ENCODE measurements at regions not wholly inside any gene's neighbourhood (a gene's known extent, or its start where the extent isn't known, plus 50 kb on each side); places are given as distances from the start of the nearest gene placed in this dataset.

DNA sequence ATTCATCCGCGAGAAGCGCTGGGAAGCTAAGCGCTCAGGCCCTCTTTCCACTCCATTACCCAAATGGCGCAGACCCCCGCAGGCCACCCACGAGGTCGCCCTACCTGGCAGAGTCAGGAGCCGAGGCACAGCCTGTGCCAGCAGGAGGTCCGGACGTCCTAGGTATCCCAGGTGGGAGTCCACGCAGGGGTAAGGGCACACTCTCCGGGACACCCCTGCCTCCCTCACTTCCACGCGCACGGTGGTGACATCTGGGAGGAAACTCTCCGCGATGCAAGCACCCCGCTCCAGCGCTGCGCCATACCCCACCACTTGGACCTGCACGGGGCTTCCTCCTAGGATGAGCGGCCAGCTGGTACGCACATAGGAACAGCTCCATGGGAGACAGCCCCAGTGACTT, 95.1 kb upstream of the ARHGEF7 start:
- Histone ChIP-seq H3K4me3 (ENCODE audit: control insufficient read depth in 2 of 3, extremely low read depth in 1 of 3, insufficient read depth in 2 of 3, low read depth in 1 of 3, low read length in 3 of 3) (no peak overlapping the region), H3K9ac (ENCODE audit: control insufficient read depth, extremely low read depth, insufficient read depth, low read length) (no peak overlapping the region), H3K27ac (ENCODE audit: control insufficient read depth, insufficient read depth, low read length) (no peak overlapping the region), H3K4me2 (ENCODE audit: control insufficient read depth, extremely low read depth, insufficient read depth, low read depth, low read length) (no peak overlapping the region), H3K4me1 (ENCODE audit: control insufficient read depth, extremely low read depth, insufficient read depth, low read length) (no peaks in the 10 kb centered on the region), H3K79me2 (ENCODE audit: control insufficient read depth, insufficient read depth, low read length) (no peaks in the 10 kb centered on the region), H4K20me1 (ENCODE audit: control insufficient read depth, extremely low read depth, insufficient read depth, low read length) (no peaks in the 10 kb centered on the region), H2AFZ (ENCODE audit: control insufficient read depth, low read length) (no peak overlapping the region), H3K36me3 (ENCODE audit: control insufficient read depth in 2 of 2, extremely low read depth in 1 of 2, insufficient read depth in 2 of 2, low read length in 2 of 2) (no peaks in the 10 kb centered on the region), H3K9me1 (ENCODE audit: control insufficient read depth, extremely low read depth, insufficient read depth, low read length) (no peaks in the 10 kb centered on the region), H3K9me3 (ENCODE audit: control insufficient read depth, low read depth, low read length) (peaks cover 10% of the 10 kb centered on the region), H3K27me3 (ENCODE audit: control insufficient read depth, extremely low read depth, insufficient read depth, low read length) (no peaks in the 10 kb centered on the region)
- FAIRE-seq: no peak
- DNase-seq (ENCODE audit: low read depth, low spot score): no peak
- no peak for TF ChIP-seq EZH2 (IDR thresholded peaks at IDR 0.05; ENCODE audit: low read length)
- no peak for TF ChIP-seq CTCF (optimal IDR thresholded peaks at IDR 0.05 in 1 of 3, IDR thresholded peaks at IDR 0.05 in 1 of 3, conservative IDR thresholded peaks at IDR 0.05 in 1 of 3; ENCODE audit: extremely low read depth in 1 of 3, insufficient read depth in 2 of 3, low read length in 3 of 3)
- dilution Hi-C loops (cut with MboI; ENCODE audit: extremely low pct_ligation_motif_present, low sequenced_read_pairs): no loop called here

- no peaks in the 10 kb centered on the region for H3K79me2 ChIP-seq (ENCODE audit: control insufficient read depth, insufficient read depth, low read length)
- no peak overlapping the region for H3K9ac ChIP-seq (ENCODE audit: control insufficient read depth, extremely low read depth, insufficient read depth, low read length)
- H3K4me1 ChIP-seq (ENCODE audit: control insufficient read depth, extremely low read depth, insufficient read depth, low read length): no peaks in the 10 kb centered on the region
- TF ChIP-seq EZH2 (IDR thresholded peaks at IDR 0.05; ENCODE audit: low read length) (no peak), CTCF (optimal IDR thresholded peaks at IDR 0.05 in 1 of 3, IDR thresholded peaks at IDR 0.05 in 1 of 3, conservative IDR thresholded peaks at IDR 0.05 in 1 of 3; ENCODE audit: extremely low read depth in 1 of 3, insufficient read depth in 2 of 3, low read length in 3 of 3) (no peak)
- FAIRE-seq: no peak
- no peak for DNase-seq (ENCODE audit: low read depth, low spot score)
- H3K9me3 ChIP-seq (ENCODE audit: control insufficient read depth, low read depth, low read length): peaks cover 10% of the 10 kb centered on the region
- no peaks in the 10 kb centered on the region for H3K36me3 ChIP-seq (ENCODE audit: control insufficient read depth in 2 of 2, extremely low read depth in 1 of 2, insufficient read depth in 2 of 2, low read length in 2 of 2)
- dilution Hi-C loops (cut with MboI; ENCODE audit: extremely low pct_ligation_motif_present, low sequenced_read_pairs): no loop called here
- H4K20me1 ChIP-seq (ENCODE audit: control insufficient read depth, extremely low read depth, insufficient read depth, low read length): no peaks in the 10 kb centered on the region
- no peak overlapping the region for H3K27ac ChIP-seq (ENCODE audit: control insufficient read depth, insufficient read depth, low read length)
- no peak overlapping the region for H3K4me2 ChIP-seq (ENCODE audit: control insufficient read depth, extremely low read depth, insufficient read depth, low read depth, low read length)
- H3K4me3 ChIP-seq (ENCODE audit: control insufficient read depth in 2 of 3, extremely low read depth in 1 of 3, insufficient read depth in 2 of 3, low read depth in 1 of 3, low read length in 3 of 3): no peak overlapping the region
- H2AFZ ChIP-seq (ENCODE audit: control insufficient read depth, low read length): no peak overlapping the region
- no peaks in the 10 kb centered on the region for H3K9me1 ChIP-seq (ENCODE audit: control insufficient read depth, extremely low read depth, insufficient read depth, low read length)
- no peaks in the 10 kb centered on the region for H3K27me3 ChIP-seq (ENCODE audit: control insufficient read depth, extremely low read depth, insufficient read depth, low read length)
Measured at GRCh38 chr13:111017755-111018459, 97.2 kb upstream of the ARHGEF7 start.
